ENCODE measurements at regions not wholly inside any gene's neighbourhood (a gene's known extent, or its start where the extent isn't known, plus 50 kb on each side); places are given as distances from the start of the nearest gene placed in this dataset.

GRCh38 chr11:103539166-103539565 lies 429.9 kb downstream of the DYNC2H1 start:
- TF ChIP-seq CTCF (IDR thresholded peaks at IDR 0.05; ENCODE audit: control insufficient read depth, insufficient read depth, low read depth, low read length, missing control alignments) = no peak
- no peak for DNase-seq (ENCODE audit: low read depth)
- no peak overlapping the region for H3K4me3 ChIP-seq (ENCODE audit: control insufficient read depth, low read depth, low read length)

- H3K4me3 ChIP-seq (ENCODE audit: control insufficient read depth, low read depth, low read length) = no peak overlapping the region
- no peak for TF ChIP-seq CTCF (IDR thresholded peaks at IDR 0.05; ENCODE audit: control insufficient read depth, insufficient read depth, low read depth, low read length, missing control alignments)
- DNase-seq (ENCODE audit: low read depth) = no peak
Observed at GRCh38 chr11:103541186-103541795, 432.1 kb downstream of the DYNC2H1 start.

GRCh38 chr11:103542851-103543250 lies 433.6 kb downstream of the DYNC2H1 start:
- no peak overlapping the region for H3K4me3 ChIP-seq (ENCODE audit: control insufficient read depth, low read depth, low read length)
- TF ChIP-seq CTCF (IDR thresholded peaks at IDR 0.05; ENCODE audit: control insufficient read depth, insufficient read depth, low read depth, low read length, missing control alignments) = no peak
- no peak for DNase-seq (ENCODE audit: low read depth)

GRCh38 chr11:103543456-103543855 lies 434.2 kb downstream of the DYNC2H1 start:
- no peak for DNase-seq (ENCODE audit: low read depth)
- no peak for TF ChIP-seq CTCF (IDR thresholded peaks at IDR 0.05; ENCODE audit: control insufficient read depth, insufficient read depth, low read depth, low read length, missing control alignments)
- H3K4me3 ChIP-seq (ENCODE audit: control insufficient read depth, low read depth, low read length) = no peak overlapping the region

- no peak for DNase-seq (ENCODE audit: low read depth)
- no peak overlapping the region for H3K4me3 ChIP-seq (ENCODE audit: control insufficient read depth, low read depth, low read length)
- TF ChIP-seq CTCF (IDR thresholded peaks at IDR 0.05; ENCODE audit: control insufficient read depth, insufficient read depth, low read depth, low read length, missing control alignments) = no peak
Observed at GRCh38 chr11:103544874-103545273, 435.6 kb downstream of the DYNC2H1 start.

GRCh38 chr11:103545551-103545950 lies 436.3 kb downstream of the DYNC2H1 start:
- H3K4me3 ChIP-seq (ENCODE audit: control insufficient read depth, low read depth, low read length) = no peak overlapping the region
- no peak for TF ChIP-seq CTCF (IDR thresholded peaks at IDR 0.05; ENCODE audit: control insufficient read depth, insufficient read depth, low read depth, low read length, missing control alignments)
- no peak for DNase-seq (ENCODE audit: low read depth)

GRCh38 chr11:103546236-103546635 lies 437.0 kb downstream of the DYNC2H1 start:
- no peak for TF ChIP-seq CTCF (IDR thresholded peaks at IDR 0.05; ENCODE audit: control insufficient read depth, insufficient read depth, low read depth, low read length, missing control alignments)
- H3K4me3 ChIP-seq (ENCODE audit: control insufficient read depth, low read depth, low read length) = no peak overlapping the region
- DNase-seq (ENCODE audit: low read depth) = no peak
